ENCODE measurements at regions not wholly inside any gene's neighbourhood (a gene's known extent, or its start where the extent isn't known, plus 50 kb on each side); places are given as distances from the start of the nearest gene placed in this dataset.

DNA sequence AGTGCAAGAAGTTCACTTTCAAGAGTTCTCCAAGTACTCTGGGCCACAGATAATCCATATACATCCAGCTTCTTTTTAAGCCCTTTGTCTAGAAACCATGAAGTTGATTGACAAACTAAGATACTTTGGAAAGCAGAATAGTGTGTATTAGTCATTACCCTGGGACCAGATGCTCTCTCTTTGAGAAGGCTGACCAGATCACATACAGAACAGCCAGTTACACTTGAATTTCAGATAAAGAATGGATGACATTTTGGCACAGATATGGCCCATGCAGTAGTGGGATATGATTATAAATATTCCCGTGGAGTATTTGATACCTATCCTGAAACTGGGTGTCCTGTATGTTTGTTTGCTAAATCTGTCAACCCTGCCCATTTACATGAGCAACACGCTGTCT lies 414.2 kb downstream of the KLF5 start:
- Mint-ChIP-seq H3K9me3 (ENCODE audit: unreplicated experiment) (no peaks in the 10 kb centered on the region), H3K27ac (ENCODE audit: low read depth, unreplicated experiment) (no peak overlapping the region), H3K36me3 (ENCODE audit: insufficient read depth, unreplicated experiment) (no peaks in the 10 kb centered on the region), H3K4me1 (ENCODE audit: insufficient read depth, unreplicated experiment) (no peaks in the 10 kb centered on the region), H3K4me3 (ENCODE audit: unreplicated experiment) (no peak overlapping the region), H3K27me3 (ENCODE audit: insufficient read depth, unreplicated experiment) (no peaks in the 10 kb centered on the region)
- DNase-seq (ENCODE audit: unreplicated experiment), result no peak
- no TSS peak for BruUV-seq (replicated peaks)
- CTCF ChIA-PET, result no interaction called here
- intact Hi-C loops (cut with micrococcal nuclease), result no loop called here
- POLR2A ChIA-PET, result interaction anchor here (1.0 kb wide), 1 partner anchor 417 kb away, joined by 3 read pairs; no protein-coding TSS in a partner anchor
- TF ChIP-seq, protein P1, sequence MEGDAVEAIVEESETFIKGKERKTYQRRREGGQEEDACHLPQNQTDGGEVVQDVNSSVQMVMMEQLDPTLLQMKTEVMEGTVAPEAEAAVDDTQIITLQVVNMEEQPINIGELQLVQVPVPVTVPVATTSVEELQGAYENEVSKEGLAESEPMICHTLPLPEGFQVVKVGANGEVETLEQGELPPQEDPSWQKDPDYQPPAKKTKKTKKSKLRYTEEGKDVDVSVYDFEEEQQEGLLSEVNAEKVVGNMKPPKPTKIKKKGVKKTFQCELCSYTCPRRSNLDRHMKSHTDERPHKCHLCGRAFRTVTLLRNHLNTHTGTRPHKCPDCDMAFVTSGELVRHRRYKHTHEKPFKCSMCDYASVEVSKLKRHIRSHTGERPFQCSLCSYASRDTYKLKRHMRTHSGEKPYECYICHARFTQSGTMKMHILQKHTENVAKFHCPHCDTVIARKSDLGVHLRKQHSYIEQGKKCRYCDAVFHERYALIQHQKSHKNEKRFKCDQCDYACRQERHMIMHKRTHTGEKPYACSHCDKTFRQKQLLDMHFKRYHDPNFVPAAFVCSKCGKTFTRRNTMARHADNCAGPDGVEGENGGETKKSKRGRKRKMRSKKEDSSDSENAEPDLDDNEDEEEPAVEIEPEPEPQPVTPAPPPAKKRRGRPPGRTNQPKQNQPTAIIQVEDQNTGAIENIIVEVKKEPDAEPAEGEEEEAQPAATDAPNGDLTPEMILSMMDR (IDR thresholded peaks at IDR 0.05; ENCODE audit: unreplicated experiment), result no peak

DNA sequence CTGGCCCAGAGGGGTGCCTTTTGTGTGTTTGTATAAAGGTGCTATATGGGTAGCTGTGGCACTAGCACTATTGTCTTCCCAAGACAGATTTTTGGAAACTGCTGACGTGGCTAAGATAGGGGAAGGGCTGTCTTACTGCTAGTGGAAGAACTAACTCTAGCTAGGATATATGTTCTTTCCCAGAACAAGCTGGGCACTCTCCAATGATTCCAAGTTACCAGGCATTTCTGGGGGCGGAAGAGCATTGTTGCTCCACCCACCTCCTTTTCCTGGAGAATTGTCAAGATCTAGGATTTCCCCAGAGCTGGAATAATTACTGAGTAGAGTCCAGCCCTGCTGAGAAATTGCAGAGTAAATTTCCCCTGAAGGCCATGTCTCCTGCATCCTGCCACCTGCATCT lies 408.3 kb downstream of the KLF5 start:
- ChIA-PET POLR2A (interaction anchor here (0.7 to 4.5 kb wide), 11 partner anchors 15 to 409 kb away, joined by 3 to 30 read pairs (median 4); partner anchors contain the start of gene KLF5), CTCF (interaction anchor here (0.6 to 1.2 kb wide), 3 partner anchors 41 to 410 kb away, joined by 3 to 4 read pairs (median 3); no protein-coding TSS in a partner anchor)
- TF ChIP-seq, protein P1 (IDR thresholded peaks at IDR 0.05; ENCODE audit: unreplicated experiment), result no peak
- BruUV-seq (replicated peaks), result no TSS peak
- intact Hi-C loops (cut with micrococcal nuclease), result no loop called here
- H3K27ac Mint-ChIP-seq (ENCODE audit: low read depth, unreplicated experiment), result peak overlapping the region; percentile 63
- DNase-seq (ENCODE audit: unreplicated experiment), result peak; percentile 81
- no peaks in the 10 kb centered on the region for H3K27me3 Mint-ChIP-seq (ENCODE audit: insufficient read depth, unreplicated experiment)
- no peak overlapping the region for H3K4me3 Mint-ChIP-seq (ENCODE audit: unreplicated experiment)
- no peaks in the 10 kb centered on the region for H3K9me3 Mint-ChIP-seq (ENCODE audit: unreplicated experiment)
- H3K4me1 Mint-ChIP-seq (ENCODE audit: insufficient read depth, unreplicated experiment), result peaks cover 15% of the 10 kb centered on the region
- H3K36me3 Mint-ChIP-seq (ENCODE audit: insufficient read depth, unreplicated experiment), result peaks cover 5% of the 10 kb centered on the region

DNA sequence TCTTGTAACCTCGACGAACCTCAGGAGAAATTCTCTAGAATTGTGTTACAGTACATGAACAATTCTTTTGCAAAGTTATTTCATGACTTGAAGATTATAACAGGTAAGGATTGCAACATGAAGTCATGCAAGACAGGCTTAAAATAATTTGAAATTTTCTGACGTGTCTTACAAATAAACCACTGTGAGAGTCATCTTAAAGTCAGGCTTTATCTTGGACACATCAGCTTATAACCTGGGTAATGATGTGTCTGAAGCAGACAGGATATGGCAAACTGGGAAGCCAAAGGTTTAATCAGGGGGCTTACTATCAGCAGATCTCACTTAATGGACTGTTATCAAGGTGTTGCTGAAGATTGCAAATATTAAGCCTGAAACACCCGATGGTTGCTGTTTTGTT lies 407.8 kb downstream of the KLF5 start:
- CTCF ChIA-PET, result interaction anchor here (1.2 kb wide), 1 partner anchor 40 kb away, joined by 3 read pairs; no protein-coding TSS in a partner anchor
- peaks cover 15% of the 10 kb centered on the region for H3K4me1 Mint-ChIP-seq (ENCODE audit: insufficient read depth, unreplicated experiment)
- TF ChIP-seq, protein P1 (IDR thresholded peaks at IDR 0.05; ENCODE audit: unreplicated experiment), result no peak
- no peaks in the 10 kb centered on the region for H3K27me3 Mint-ChIP-seq (ENCODE audit: insufficient read depth, unreplicated experiment)
- no peak overlapping the region for H3K4me3 Mint-ChIP-seq (ENCODE audit: unreplicated experiment)
- POLR2A ChIA-PET, result interaction anchor here (0.6 to 4.5 kb wide), 18 partner anchors 14 to 411 kb away, joined by 3 to 30 read pairs (median 4); partner anchors contain the start of gene KLF5
- TSS peak; percentile 17 for BruUV-seq (replicated peaks)
- peak; percentile 24 for DNase-seq (ENCODE audit: unreplicated experiment)
- H3K36me3 Mint-ChIP-seq (ENCODE audit: insufficient read depth, unreplicated experiment), result peaks cover 5% of the 10 kb centered on the region
- intact Hi-C loops (cut with micrococcal nuclease), result loop anchor here (1.0 kb wide), 1 partner anchor 130 kb away; no protein-coding TSS in a partner anchor
- H3K27ac Mint-ChIP-seq (ENCODE audit: low read depth, unreplicated experiment), result peak overlapping the region; percentile 63
- H3K9me3 Mint-ChIP-seq (ENCODE audit: unreplicated experiment), result no peaks in the 10 kb centered on the region

DNA sequence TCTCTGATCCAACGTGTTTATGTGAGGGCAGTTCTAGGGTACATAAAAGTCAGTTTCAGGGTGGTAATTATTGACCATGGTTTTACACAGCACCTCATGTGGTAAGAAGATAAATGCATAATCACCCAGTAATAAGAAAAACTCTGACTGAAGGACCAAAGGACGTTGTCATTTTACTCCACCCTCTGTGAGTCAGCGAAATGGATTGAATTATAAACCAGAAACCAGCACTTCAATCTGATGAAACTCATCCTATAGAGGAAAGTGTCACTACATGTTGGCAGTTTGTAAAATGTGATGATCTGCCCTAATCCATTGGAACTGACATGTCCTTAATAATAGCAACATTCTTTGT lies 406.8 kb downstream of the KLF5 start:
- no TSS peak for BruUV-seq (replicated peaks)
- H3K4me3 Mint-ChIP-seq (ENCODE audit: unreplicated experiment), result no peak overlapping the region
- CTCF ChIA-PET, result interaction anchor here (0.6 to 1.2 kb wide), 3 partner anchors 23 to 128 kb away, joined by 3 to 4 read pairs (median 3); no protein-coding TSS in a partner anchor

More for the DNA sequence above, 406.8 kb downstream of the KLF5 start:
- peak; percentile 76 for DNase-seq (ENCODE audit: unreplicated experiment)
- Mint-ChIP-seq H3K9me3 (ENCODE audit: unreplicated experiment) (no peaks in the 10 kb centered on the region), H3K27ac (ENCODE audit: low read depth, unreplicated experiment) (peak overlapping the region; percentile 90), H3K36me3 (ENCODE audit: insufficient read depth, unreplicated experiment) (peaks cover 5% of the 10 kb centered on the region), H3K4me1 (ENCODE audit: insufficient read depth, unreplicated experiment) (peaks cover 15% of the 10 kb centered on the region), H3K27me3 (ENCODE audit: insufficient read depth, unreplicated experiment) (no peaks in the 10 kb centered on the region)
- TF ChIP-seq, protein P1 (IDR thresholded peaks at IDR 0.05; ENCODE audit: unreplicated experiment), result no peak
- POLR2A ChIA-PET, result interaction anchor here (0.7 to 4.5 kb wide), 17 partner anchors 15 to 410 kb away, joined by 3 to 30 read pairs (median 4); partner anchors contain the start of gene KLF5
- intact Hi-C loops (cut with micrococcal nuclease), result no loop called here
